ENCODE measurements at regions not wholly inside any gene's neighbourhood (a gene's known extent, or its start where the extent isn't known, plus 50 kb on each side); places are given as distances from the start of the nearest gene placed in this dataset.

DNA sequence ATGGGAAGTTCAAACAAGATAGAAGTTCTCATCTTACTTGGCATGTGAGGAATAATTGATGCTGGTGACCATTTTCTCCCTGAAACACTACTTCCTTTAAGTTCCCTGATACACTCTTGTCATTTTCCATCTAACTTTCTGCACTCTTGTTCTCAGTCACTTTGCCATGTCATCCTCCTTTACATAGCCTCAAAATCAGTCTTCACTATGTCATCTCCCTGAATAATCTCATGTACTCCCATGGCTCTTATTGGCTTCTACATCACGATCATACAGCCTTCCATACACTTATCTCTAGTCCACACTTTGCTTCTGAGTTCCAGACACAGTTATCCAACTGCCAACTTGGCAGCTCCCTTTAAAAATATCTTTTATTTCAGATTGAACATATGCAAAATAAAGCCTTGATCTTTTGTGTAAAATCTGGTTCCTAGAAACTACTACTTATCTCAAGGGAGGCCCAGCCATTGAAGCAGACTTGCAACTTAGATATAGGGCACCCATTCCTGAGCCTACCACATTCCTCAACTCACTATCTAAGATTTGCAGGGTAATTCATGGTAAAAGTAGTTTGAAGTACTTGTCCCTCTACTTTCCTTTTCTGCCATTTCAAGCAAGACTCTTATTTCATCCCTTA lies 1070.2 kb upstream of the NXPH2 start:
- 17 to 31% (median 25%) methylated on average over 1 of the region's 1 CpG for WGBS, 3 donors
- H3K9me3 ChIP-seq: no peaks in the 10 kb centered on the region

DNA sequence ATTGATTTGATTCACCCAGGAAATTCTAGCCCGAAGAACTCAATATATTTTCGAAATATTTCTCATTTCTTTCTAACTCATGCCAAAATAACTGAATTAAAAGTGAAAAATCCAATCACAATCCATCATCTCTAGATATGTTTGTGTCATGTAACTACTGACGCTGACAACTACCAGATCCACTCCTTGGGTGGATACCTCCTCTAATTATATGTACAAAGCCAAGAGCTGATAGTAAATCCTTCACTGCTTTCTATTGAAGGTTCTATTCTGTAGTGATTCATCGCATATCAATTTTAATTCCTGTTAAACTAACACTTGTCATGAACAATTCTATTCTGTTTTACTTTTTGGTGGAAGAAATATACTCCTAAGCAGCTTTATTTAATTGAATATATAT lies 1056.6 kb upstream of the NXPH2 start:
- TF ChIP-seq POLR2A (IDR thresholded peaks at IDR 0.05) (no peak), EP300 (IDR thresholded peaks at IDR 0.05) (no peak)
- TF ChIP-seq, protein P1, sequence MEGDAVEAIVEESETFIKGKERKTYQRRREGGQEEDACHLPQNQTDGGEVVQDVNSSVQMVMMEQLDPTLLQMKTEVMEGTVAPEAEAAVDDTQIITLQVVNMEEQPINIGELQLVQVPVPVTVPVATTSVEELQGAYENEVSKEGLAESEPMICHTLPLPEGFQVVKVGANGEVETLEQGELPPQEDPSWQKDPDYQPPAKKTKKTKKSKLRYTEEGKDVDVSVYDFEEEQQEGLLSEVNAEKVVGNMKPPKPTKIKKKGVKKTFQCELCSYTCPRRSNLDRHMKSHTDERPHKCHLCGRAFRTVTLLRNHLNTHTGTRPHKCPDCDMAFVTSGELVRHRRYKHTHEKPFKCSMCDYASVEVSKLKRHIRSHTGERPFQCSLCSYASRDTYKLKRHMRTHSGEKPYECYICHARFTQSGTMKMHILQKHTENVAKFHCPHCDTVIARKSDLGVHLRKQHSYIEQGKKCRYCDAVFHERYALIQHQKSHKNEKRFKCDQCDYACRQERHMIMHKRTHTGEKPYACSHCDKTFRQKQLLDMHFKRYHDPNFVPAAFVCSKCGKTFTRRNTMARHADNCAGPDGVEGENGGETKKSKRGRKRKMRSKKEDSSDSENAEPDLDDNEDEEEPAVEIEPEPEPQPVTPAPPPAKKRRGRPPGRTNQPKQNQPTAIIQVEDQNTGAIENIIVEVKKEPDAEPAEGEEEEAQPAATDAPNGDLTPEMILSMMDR (IDR thresholded peaks at IDR 0.05): no peak
- no peak for DNase-seq
- intact Hi-C loops (cut with DNase I): loop anchor here in 1 of 4 donors (5.0 kb wide), 1 partner anchor 1589 kb away; no protein-coding TSS in a partner anchor
- H3K4me1 ChIP-seq (ENCODE audit: insufficient read depth): no peaks in the 10 kb centered on the region
- H3K27me3 ChIP-seq: no peaks in the 10 kb centered on the region
- H3K36me3 ChIP-seq: no peaks in the 10 kb centered on the region
- WGBS, 3 donors: 55 to 80% (median 72%) methylated on average over 4 of the region's 4 CpGs
- H3K27ac ChIP-seq: no peak overlapping the region
- H3K9me3 ChIP-seq: no peaks in the 10 kb centered on the region
- no peak overlapping the region for H3K4me3 ChIP-seq

More for the DNA sequence above, 1070.2 kb upstream of the NXPH2 start:
- TF ChIP-seq, protein P1 (IDR thresholded peaks at IDR 0.05): no peak
- no peak for TF ChIP-seq EP300 (IDR thresholded peaks at IDR 0.05)
- TF ChIP-seq POLR2A (IDR thresholded peaks at IDR 0.05): no peak
- Histone ChIP-seq H3K27ac (no peak overlapping the region), H3K4me3 (no peak overlapping the region), H3K36me3 (no peaks in the 10 kb centered on the region), H3K4me1 (ENCODE audit: insufficient read depth) (no peaks in the 10 kb centered on the region), H3K27me3 (no peaks in the 10 kb centered on the region)
- DNase-seq: no peak
- intact Hi-C loops (cut with DNase I): no loop called here

DNA sequence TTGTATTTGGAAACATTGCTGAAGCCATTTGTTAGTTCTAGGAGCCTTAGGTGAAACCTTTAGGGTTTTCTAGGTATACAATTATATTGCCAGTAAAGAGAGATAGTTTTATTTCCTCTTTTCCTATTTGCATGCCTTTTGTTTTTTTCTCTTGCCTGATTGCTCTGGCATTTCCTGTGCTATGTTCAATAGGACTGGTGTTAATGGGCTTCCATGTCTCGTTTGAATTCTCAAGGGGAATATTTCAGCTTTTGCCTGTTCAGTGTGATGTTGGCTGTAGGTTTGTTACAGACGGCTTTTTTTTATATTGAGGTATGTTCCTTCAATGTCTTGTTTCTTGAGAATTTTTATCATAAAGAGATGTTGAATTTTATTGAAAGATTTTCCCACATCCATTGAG lies 1054.9 kb upstream of the NXPH2 start:
- Histone ChIP-seq H3K4me1 (ENCODE audit: insufficient read depth) (no peaks in the 10 kb centered on the region), H3K4me3 (no peak overlapping the region), H3K27me3 (no peaks in the 10 kb centered on the region), H3K9me3 (no peaks in the 10 kb centered on the region), H3K27ac (no peak overlapping the region), H3K36me3 (no peaks in the 10 kb centered on the region)
- TF ChIP-seq POLR2A (IDR thresholded peaks at IDR 0.05): no peak
- TF ChIP-seq, protein P1 (IDR thresholded peaks at IDR 0.05): no peak
- WGBS, 3 donors: 55 to 70% (median 59%) methylated on average over 2 of the region's 2 CpGs
- intact Hi-C loops (cut with DNase I): loop anchor here in 1 of 4 donors (5.0 kb wide), 1 partner anchor 1588 kb away; no protein-coding TSS in a partner anchor
- DNase-seq: no peak

DNA sequence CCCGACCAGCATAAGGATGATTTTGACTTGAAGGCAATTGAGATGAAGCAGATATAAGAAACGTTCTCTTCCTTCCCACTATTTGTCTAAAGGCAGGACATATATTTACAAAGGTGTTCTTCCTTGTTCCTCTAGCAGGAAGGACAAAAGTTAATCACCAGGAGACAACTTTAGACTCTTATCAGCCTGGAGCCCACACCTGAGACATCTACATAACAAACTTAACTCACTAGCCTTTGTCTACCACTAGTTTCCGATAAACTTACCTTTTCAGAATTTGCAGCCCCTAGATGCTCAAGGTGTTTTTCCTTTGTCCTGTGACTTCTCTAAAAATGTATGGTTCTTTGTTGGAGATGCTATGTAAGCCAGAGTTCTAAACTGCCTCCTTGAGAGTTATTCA lies 1047.8 kb upstream of the NXPH2 start:
- Histone ChIP-seq H3K36me3 (no peaks in the 10 kb centered on the region), H3K27me3 (no peaks in the 10 kb centered on the region), H3K4me1 (ENCODE audit: insufficient read depth) (no peaks in the 10 kb centered on the region), H3K9me3 (no peaks in the 10 kb centered on the region), H3K4me3 (no peak overlapping the region), H3K27ac (no peak overlapping the region)
- WGBS, 3 donors: 30 to 80% (median 62%) methylated on average over 3 of the region's 3 CpGs
- DNase-seq: no peak
- intact Hi-C loops (cut with DNase I): no loop called here
- TF ChIP-seq EP300 (IDR thresholded peaks at IDR 0.05) (no peak), POLR2A (IDR thresholded peaks at IDR 0.05) (no peak)
- TF ChIP-seq, protein P1 (IDR thresholded peaks at IDR 0.05): no peak
